Stimulated activated CD4-positive, alpha-beta T cell treated with anti-CD3 and anti-CD28 coated beads, TNF-alpha, amount 100 ng/mL, for 24 hours (primary cell): ENCODE measurements at regions not wholly inside any gene's neighbourhood (a gene's known extent, or its start where the extent isn't known, plus 50 kb on each side); places are given as distances from the start of the nearest gene placed in this dataset.
"Not testable (repeated sequence)": the region's sequence is repeated elsewhere in the genome, so short reads cannot be mapped to it uniquely, and the experiment has no call there.

Source experiments
- DNase-seq, 3 experiments: peaks; one replicate each; pipeline ENCODE4 v3.0.0-alpha.2; 2020; ENCODE audit warnings: low read depth in 3 of 3

DNA sequence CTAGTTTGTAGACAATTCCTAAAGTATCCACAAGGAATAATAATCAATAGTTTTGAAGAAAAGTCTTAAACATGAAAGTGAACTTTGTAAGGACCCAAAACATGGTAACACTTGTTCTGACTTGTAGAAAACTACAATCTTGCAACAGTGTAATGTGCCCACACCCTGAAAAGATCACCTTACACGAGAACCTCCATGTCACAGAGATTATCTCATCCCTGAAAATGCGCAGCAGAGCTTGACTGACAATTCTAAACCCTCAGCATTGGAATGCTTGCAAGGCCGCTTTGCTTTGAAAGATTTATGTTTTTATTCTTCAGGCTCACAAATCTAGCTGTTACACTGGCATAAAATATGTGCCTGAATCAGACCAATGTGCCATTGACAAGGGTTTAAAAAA lies 346.6 kb downstream of the KLF13 start:
- DNase-seq: not testable (repeated sequence)

DNA sequence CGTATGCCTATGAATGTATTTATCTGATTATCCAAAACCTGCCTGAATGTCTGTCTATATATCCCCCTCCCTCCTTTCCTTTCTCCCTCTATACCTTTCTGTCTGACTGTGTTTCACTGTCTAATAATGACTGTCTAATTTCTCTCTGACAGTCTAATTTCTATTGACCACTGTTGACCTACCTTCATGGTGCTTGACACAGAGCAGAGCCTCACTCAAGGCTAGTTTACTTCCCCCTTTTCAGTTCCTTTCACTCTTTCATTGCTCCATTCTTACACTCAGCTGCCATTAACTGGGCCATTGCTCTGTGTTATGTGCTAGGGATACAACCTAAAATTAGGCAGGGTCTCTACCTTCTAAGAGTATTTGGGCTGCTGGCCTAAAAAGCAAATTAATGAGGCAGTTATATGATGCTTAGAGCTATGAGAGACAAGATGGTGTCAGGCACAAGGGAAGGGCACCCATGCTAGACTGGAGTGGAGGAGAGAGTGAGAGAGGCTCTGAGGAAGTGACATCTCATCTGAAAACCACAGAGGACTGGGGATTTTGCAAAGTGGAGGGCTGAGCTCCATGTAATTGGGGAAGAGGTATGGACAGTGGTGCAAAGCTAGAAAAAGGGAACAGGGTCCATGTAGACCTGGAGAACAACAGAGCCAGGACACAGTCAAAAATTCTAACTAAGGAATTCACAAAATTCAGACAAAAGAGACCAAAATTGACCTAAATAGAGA lies 348.6 kb upstream of the CHRNA7 start:
- not testable (repeated sequence) for DNase-seq

DNA sequence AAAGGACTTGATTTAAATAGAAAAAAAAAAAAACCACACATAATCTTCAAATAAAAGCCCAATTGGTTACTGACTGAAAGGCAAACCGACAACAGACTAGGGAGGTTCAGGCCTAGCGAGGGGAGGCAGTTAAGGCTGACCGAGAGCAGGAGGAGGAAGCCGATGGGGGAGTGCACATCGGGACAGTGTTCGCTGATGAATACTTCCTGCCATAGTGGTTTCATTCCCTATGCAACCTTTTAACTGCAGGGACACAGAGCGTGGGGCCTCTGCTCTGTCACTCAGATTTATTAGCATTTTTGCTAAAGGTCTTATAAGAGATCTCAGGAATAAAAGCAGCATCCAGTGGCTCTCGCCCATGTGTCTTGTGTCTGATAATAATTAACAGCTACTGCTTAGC lies 343.2 kb upstream of the CHRNA7 start:
- not testable (repeated sequence) for DNase-seq

DNA sequence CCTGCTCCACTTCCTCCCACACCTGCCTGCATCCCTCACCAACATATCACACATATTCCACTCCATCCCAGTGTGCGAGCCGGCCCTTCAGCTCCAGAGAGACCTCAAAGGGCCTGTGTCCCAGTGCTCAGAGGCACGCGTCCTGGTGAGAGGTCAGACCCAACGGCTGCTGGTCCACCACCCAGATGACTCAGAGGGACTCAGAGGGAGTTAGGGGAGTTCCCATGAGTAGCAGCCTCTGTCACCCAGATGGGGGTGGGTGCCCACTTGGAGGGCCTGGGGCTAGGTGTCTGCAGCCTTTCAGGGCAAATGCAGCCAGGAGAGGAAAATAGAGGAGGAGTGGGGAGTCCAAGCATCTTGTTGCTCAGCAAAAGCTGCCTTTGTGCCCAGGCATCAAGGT lies 333.8 kb upstream of the CHRNA7 start:
- not testable (repeated sequence) for DNase-seq

DNA sequence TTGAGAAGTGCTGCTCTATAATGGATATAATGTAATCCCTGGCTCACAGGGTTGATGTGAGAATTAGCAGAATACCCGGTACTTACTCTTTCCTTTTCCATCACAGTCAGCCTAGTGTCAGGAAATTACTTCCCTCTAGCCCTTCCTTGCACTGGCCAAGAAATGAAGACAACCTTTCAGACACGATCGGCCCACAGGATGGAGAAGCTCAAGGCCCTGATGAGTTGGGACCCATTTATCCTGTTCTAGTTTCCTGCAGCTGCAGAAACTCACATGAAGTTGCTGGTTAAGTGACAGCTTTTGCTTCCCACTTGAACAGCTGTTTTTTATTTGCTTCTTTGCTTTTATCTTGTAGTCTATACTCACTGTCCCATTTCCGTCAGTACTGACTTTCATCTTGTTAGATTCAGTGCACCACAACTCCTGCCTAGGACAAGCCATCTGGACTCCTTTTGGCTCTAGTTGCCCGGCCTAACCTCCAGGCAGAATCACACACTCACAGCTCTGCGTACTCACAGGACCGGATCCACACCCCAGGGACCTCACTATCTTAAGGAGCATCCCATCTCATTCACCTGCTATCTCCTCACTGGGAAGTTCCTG lies 325.1 kb upstream of the CHRNA7 start:
- DNase-seq: not testable (repeated sequence)

DNA sequence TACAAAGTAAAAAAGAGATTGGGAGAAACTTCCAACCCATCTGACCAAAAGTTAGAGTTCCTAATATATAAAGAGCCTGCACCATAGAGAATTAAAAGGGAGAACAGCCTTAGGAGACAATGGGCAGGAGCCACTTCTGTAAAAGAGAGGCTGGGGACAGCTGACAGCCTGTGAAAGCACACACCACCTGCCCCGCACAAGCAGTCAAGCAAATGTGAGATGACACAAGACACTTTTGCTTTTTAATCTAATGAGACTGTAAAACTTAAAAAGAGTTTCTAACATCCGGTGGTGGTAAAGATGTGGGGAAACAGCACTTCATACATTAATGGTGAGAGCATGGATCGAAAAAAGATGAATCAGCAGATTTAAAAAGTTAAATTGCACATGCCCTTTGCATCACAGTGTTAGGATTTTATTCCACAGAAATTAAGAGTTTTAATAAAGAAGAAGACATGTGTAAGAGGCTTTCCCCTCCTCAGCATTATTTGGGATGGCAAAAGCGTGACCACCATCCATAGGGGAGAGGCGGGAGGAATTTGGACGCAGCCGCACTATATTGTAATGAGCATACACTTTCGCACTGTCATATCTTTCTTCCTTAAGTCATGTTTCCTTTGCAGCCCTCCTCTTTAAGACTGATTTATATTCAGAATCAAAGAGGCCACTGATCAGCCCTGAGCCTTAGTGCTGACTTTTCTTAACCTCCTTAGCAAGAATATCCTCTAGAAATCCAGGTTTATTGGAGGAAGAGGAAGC lies 322.2 kb upstream of the CHRNA7 start:
- not testable (repeated sequence) for DNase-seq

DNA sequence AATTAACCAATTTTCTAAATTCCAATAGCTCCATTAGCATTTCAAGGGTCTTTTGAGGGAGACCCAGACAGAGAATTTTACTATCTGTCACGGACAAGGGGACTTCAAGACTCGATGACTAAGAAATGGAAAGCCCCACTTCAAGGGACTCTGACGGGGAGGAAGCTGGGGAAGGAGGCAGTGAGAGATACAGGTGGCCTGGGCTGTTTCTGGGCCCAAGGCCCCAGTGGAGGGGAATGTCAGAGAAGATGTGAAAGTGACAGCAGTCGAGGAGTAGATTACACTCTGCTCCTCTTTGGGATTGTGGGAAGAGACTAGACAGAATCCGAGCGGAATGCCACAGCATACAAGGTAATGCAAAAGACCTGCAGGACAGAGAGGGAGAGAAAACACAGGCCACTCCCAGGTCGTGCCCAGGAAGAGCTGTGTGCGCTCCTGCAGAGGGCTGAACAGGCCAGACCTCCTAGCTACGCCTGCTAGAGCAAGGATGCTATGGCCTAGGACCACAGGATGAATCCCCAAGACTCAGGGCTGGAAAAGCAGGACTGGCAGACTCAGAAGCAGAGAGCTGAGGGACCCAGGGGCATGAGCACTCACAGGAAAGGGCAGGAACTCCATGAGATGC lies 321.5 kb upstream of the CHRNA7 start:
- DNase-seq: not testable (repeated sequence)

DNA sequence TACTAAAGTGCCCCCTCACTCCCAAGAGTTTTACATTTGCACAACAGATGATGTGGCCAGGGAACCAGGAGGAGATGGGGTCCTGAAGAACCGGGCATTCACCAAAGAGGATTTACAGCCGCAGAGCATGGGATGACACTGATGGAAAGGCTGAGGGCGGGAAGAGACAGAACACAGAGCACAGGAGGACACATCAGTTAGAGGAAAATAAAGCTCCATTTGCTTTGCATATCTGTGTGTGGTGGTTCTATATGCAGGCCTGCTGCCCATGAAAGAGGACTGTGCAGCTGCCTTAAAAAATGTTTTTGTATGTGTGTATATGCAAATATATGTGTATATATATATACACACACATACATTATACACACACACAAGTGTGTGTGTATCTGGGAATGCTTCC lies 320.8 kb upstream of the CHRNA7 start:
- not testable (repeated sequence) for DNase-seq

DNA sequence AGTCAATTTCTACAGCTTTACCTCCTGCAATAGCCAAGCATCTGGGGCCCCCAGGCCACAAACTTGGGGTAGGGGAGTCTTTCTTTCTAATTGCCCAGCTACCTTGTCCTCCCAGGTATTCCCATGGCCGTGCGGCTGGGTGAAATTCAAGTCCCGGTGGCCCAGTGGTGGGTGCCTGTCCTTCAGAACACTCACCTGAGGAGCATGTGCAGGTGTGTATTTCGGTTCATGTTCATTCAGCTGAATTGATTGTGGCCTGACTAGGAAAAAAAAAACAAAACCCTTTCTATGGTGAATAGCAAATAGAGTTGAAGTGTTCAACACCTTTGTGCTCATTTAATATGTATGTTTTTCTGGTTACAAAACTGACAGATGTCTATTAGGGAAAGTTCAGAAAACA lies 319.5 kb upstream of the CHRNA7 start:
- DNase-seq: not testable (repeated sequence)

DNA sequence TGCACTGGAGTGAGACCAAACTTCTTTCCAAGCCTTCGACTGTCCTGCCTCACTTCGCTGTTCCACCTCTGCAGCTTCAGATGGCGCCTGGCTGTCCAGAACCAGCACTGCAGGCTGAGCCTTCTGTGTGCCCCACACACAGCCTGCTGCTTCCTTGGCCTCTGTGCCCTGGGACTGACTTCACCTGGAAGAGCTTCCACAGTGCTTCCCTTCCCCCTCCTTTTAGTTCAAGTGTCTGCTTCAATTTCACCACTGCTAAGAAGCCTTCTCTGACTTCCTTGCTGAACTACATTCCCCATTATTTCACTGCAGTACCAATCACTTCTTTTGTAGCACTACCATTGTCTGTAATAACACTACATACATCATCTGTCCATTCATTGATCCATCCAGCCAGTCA lies 315.1 kb upstream of the CHRNA7 start:
- DNase-seq: not testable (repeated sequence)

DNA sequence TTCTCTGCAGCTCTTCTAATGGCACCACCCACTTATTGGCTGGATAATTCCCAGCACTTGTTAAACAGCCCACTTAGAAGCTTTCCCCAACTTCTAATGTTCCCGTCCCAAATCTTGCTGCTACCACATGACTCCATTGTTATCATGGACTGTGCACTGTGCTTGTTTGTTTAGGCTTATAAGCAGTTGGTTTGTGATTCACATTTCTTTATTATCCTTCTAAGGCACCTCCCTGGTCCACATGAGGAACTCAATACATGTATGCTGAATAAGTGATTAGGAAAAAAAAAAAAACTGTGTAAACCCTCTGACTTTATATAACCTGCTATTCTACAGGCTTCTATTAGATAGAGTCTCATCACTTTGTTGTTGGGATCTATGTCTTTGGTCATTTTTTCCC lies 311.7 kb upstream of the CHRNA7 start:
- DNase-seq: not testable (repeated sequence)

DNA sequence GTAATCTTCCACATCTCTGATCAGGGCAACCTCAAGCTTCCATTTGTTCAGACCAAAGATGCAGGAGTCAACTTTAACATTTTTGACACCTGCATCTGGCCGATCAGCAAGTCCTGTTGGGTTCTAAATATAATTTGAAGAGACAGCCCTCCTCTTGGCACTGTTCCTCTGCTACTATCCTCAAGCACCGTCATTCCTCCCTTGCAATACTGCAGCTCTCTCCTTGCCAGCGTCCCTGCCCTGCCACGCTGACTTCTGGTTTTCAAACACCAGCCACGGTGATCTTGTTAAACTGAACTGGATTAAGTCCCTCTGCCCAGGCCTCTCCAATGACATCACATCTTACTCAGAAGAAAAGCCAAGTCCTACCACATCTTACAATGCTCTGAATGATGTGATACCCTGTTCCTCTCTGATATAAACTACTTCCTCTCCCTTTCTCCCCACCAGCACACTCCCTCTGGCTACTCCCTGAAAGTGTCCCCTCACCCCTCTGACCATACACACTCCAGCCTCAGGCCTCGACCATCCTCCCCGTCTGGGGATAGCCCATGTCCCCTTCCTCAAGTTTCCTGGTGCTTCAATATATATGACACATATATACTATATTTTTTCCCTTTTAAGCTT lies 310.8 kb upstream of the CHRNA7 start:
- DNase-seq: not testable (repeated sequence)

DNA sequence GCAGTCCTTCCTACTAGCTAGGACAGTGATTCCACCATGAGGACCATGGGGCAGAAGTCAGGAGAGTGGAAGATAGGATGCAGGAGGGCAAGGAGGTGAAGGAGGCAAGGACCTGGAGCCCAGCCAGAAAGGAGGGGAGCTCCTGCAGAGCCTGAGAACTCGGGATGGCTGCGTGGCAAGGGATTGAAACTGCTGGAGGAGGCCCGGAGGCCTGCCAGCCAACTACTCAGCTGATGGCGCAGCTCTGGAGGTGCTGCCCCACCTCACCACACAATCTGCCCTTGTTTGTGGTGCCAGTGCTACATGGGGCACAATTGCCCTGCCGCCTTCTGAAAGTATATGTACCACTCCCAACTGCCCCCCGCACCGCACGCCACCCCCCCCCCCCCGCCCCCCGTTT lies 307.3 kb upstream of the CHRNA7 start:
- not testable (repeated sequence) for DNase-seq

DNA sequence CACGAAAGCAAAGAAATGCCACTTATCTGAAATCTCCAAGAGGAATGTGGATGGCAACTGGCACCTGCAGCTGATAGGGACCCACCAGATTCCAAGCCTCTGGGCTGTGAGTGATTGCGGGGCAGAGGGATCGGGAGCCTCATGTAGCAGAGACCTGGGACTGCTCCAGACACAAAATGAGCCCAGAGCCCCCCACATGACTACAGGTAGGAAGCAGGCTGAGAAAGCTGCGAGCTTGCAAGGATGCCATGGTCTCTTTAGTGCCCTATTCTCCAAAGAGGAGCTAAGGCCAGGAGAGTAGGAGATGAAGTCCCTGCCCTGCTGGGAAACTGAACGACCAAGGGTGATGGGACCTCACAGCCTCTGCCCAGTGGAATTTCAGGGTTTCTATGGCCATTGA lies 305.4 kb upstream of the CHRNA7 start:
- DNase-seq: not testable (repeated sequence)

DNA sequence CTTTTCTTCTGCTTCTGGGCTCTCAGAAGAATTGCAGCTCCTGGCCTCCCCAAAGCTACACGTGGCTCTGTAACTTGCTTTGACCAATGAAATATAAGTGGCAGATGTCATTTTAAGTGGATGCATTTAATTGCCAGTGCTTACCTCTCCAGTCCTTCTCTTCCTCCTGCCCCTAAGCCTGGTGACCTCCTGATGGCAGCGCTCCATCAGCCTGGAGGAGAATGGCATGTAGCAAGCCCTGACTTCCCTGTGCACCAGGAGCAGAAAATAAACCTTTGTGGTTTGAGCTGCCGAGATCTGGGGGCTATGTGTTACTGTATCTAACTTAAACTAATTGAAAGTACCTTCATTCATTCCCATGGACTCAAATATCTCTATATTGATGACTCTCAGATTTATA lies 304.7 kb upstream of the CHRNA7 start:
- not testable (repeated sequence) for DNase-seq

DNA sequence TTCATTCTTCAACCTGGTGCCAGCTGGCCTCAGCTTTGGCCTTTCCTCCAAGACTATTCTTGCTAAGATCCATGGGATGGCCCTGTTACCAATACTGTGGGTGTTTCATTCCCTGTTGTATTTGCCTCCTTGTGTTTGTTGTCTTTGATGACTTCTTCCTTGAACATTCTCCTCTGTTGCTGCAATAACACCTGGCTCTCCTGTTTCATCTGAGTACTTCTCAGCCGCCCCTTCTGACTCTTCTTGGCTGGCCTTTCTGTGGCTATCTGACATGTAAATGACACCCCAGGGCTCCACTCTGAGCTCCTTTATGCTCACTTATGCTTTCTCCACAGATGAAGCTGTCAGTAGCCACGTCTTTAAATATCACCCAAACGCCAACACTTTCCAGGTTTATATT lies 302.7 kb upstream of the CHRNA7 start:
- no peak for DNase-seq

DNA sequence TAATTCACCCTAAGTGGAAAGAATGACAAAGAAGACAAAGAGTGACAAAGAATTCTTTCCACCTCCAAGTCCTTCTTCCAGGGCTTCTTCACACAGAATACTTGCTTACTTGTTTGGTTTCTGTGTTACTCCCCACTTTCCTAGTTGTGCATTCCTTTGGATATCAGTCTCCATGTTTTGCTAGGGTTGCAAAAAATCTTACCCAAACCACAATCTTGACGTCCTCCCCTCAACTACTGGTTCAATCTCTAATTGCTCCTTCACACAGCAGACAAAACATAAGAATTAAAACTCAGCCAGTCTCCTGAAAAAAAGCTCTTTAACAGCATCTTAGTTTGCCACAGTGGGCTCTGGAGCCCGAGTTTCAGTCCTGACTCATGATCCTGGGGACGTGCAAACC lies 297.6 kb upstream of the CHRNA7 start:
- no peak for DNase-seq

DNA sequence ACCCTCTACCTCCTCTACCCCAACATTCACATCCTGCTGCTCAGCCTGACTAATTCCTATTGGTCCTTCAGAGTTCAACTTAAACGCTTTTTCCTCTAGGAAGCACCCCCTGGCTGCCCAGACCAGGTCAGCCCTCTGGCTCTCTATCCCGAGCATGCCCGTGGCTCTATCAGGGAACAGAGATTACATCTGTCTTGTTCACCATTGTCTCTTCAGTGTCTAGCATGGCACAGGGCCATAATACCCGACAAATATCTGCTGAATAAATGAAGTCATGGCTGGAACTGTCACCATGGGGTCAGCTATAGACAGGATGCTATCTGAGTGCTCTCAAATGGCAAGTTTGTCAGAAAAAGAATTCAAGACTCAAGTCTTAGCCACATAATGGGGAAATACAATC lies 296.9 kb upstream of the CHRNA7 start:
- DNase-seq: no peak

DNA sequence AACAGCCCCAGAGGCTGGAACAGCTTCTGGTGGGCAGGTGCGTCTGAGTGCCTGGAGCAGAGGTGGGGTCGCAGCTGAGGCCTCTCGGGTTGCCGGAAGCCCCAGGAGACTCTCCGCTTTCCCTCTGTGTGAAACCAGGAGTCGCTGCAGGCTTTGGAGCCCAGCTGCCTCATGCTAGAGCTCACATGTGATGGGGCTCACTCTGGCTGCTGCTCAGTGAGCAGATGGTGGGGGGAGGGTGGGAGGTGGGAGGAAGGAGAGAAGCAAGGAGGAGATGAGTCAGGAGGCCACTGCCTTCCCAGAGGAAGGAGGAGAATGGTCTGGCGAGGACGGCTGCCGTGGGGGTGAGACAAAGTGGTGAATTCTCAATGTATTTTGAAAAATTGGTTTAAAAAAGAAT lies 290.1 kb upstream of the CHRNA7 start:
- no peak for DNase-seq

DNA sequence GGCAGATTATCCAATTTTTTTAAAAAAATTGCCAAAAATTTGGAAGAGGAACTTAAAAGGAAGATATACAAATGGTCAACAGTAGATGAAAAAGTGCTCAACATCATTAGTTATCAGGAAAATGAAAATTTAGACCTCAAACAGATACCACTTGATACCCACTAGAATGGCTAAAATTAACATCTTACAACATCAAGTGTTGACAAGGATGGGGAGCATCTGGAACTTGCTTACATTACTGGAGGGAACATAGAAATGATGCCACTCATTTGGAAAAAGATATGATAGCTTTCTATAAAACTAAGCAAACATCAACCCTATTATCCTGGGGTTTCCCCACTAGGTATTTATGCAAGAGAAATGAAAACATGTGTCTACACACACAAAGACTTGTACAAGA lies 284.5 kb upstream of the CHRNA7 start:
- no peak for DNase-seq

DNA sequence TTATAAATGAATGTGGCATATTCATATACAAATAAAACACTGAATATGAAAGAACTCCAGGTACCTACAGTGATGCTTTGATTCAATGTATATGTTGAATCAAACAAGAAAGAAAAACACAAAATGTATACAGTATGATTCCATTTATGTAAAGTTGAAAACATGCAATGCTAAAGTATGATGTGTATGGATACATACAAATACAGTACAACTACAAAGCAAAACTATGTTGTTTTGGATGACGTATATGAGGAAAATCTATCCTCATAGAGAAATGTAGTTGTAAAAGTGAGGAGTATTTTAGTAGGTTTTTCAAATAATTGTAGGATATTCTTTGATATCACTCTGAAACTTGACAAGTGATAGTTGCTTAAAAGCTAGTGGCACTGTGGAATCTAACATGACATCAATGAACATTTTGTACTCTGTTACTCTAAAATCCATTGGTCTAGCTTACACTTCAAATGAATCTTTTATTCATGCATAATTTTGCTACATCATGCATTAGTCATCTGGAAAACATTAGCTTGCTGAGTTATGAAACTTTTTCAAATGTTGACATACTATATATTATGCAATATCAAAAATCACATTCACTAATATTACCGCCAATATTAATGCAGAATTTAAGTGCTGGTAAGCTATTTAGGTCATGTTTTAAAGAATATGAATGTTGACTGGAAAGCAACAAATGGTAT lies 278.1 kb upstream of the CHRNA7 start:
- DNase-seq: no peak
